ENCODE measurements at regions not wholly inside any gene's neighbourhood (a gene's known extent, or its start where the extent isn't known, plus 50 kb on each side); places are given as distances from the start of the nearest gene placed in this dataset.

GRCh38 chr2:129667577-129667976 lies 311.9 kb upstream of the RAB6C start:
- H3K27ac Mint-ChIP-seq: no peak overlapping the region
- no peaks in the 10 kb centered on the region for H3K4me1 Mint-ChIP-seq (ENCODE audit: low read depth)
- peaks cover 2% of the 10 kb centered on the region for H3K27me3 Mint-ChIP-seq
- H3K4me3 Mint-ChIP-seq (ENCODE audit: low read depth): no peak overlapping the region
- no peak for TF ChIP-seq CTCF (IDR thresholded peaks at IDR 0.05; ENCODE audit: unreplicated experiment)
- peaks cover 3% of the 10 kb centered on the region for H3K9me3 Mint-ChIP-seq (ENCODE audit: low read depth)
- no peak for DNase-seq (ENCODE audit: low spot score, unreplicated experiment)
- no peaks in the 10 kb centered on the region for H3K36me3 Mint-ChIP-seq (ENCODE audit: insufficient read depth)

GRCh38 chr2:129672521-129672920 lies 306.9 kb upstream of the RAB6C start:
- no peak for TF ChIP-seq CTCF (IDR thresholded peaks at IDR 0.05; ENCODE audit: unreplicated experiment)
- Mint-ChIP-seq H3K36me3 (ENCODE audit: insufficient read depth) (no peaks in the 10 kb centered on the region), H3K4me3 (ENCODE audit: low read depth) (no peak overlapping the region), H3K4me1 (ENCODE audit: low read depth) (peaks cover 4% of the 10 kb centered on the region), H3K27ac (no peak overlapping the region), H3K9me3 (ENCODE audit: low read depth) (no peaks in the 10 kb centered on the region), H3K27me3 (peaks cover 20% of the 10 kb centered on the region)
- DNase-seq (ENCODE audit: low spot score, unreplicated experiment): no peak

DNA sequence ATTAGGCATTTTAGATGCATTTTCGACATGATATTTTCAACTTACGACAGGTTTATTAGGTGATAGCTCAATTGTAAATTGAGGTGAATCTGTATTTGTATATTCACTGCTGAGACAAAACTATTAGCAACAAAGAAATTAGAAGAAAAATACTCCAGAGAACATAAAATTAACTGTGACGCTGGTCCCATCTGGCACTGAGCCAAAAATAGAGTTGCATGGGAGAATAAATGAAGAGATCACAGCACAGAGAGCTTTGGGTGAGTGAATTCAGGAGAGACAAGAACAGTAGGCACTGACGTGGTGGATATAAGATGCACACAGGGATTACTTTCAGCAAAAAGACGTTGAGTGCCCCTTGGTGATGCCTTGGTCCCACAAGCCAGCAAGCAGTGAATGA lies 306.2 kb upstream of the RAB6C start:
- no peak overlapping the region for H3K27ac Mint-ChIP-seq
- TF ChIP-seq CTCF (IDR thresholded peaks at IDR 0.05; ENCODE audit: unreplicated experiment): no peak
- H3K27me3 Mint-ChIP-seq: peaks cover 23% of the 10 kb centered on the region
- no peak for DNase-seq (ENCODE audit: low spot score, unreplicated experiment)
- H3K4me1 Mint-ChIP-seq (ENCODE audit: low read depth): peaks cover 4% of the 10 kb centered on the region
- H3K9me3 Mint-ChIP-seq (ENCODE audit: low read depth): no peaks in the 10 kb centered on the region
- H3K4me3 Mint-ChIP-seq (ENCODE audit: low read depth): no peak overlapping the region
- no peaks in the 10 kb centered on the region for H3K36me3 Mint-ChIP-seq (ENCODE audit: insufficient read depth)

- TF ChIP-seq CTCF (IDR thresholded peaks at IDR 0.05; ENCODE audit: unreplicated experiment): no peak
- Mint-ChIP-seq H3K4me3 (ENCODE audit: low read depth) (no peak overlapping the region), H3K27me3 (peaks cover 23% of the 10 kb centered on the region), H3K4me1 (ENCODE audit: low read depth) (peaks cover 4% of the 10 kb centered on the region), H3K9me3 (ENCODE audit: low read depth) (no peaks in the 10 kb centered on the region), H3K27ac (no peak overlapping the region), H3K36me3 (ENCODE audit: insufficient read depth) (no peaks in the 10 kb centered on the region)
- no peak for DNase-seq (ENCODE audit: low spot score, unreplicated experiment)
Observed at GRCh38 chr2:129673847-129674711, 305.4 kb upstream of the RAB6C start.

GRCh38 chr2:129678751-129679150 lies 300.7 kb upstream of the RAB6C start:
- TF ChIP-seq CTCF (IDR thresholded peaks at IDR 0.05; ENCODE audit: unreplicated experiment): no peak
- H3K27ac Mint-ChIP-seq: no peak overlapping the region
- DNase-seq (ENCODE audit: low spot score, unreplicated experiment): no peak
- no peaks in the 10 kb centered on the region for H3K36me3 Mint-ChIP-seq (ENCODE audit: insufficient read depth)
- H3K27me3 Mint-ChIP-seq: peaks cover 11% of the 10 kb centered on the region
- H3K4me3 Mint-ChIP-seq (ENCODE audit: low read depth): no peak overlapping the region
- peaks cover 4% of the 10 kb centered on the region for H3K4me1 Mint-ChIP-seq (ENCODE audit: low read depth)
- peaks cover 4% of the 10 kb centered on the region for H3K9me3 Mint-ChIP-seq (ENCODE audit: low read depth)
